HCT116 (cell line): ENCODE measurements at regions not wholly inside any gene's neighbourhood (a gene's known extent, or its start where the extent isn't known, plus 50 kb on each side); places are given as distances from the start of the nearest gene placed in this dataset.
A peak's percentile ranks its signal among the peaks of the same experiment; 100 is the strongest.

Experiments used
- ATAC-seq: fragments of 200-7000 bp; cut with Tn5 transposase; 2 replicates; pipeline ENCODE4 v1.9.1; 2020; ENCODE audit warnings: mild to moderate bottlenecking, moderate library complexity
- BruUV-seq: library from RNA; stranded (reverse); fragments of 400-500 nt; replicated peaks from 2 replicates; lab custom pipeline; 2021; lab: Mats Ljungman, UMichigan
- CTCF ChIA-PET: fragments of 300-600 bp; sonication (Branson Sonifier 250); formaldehyde crosslinking; loops from one replicate; lab custom pipeline; 2021; ENCODE audit warnings: antibody characterized with exemption; lab: Charles Lee
- POLR2A ChIA-PET: fragments of 300-600, 350-600 bp; sonication (Branson Sonifier 250); formaldehyde crosslinking; loops from one replicate; lab custom pipeline; 2021; ENCODE audit warnings: antibody characterized with exemption; lab: Charles Lee
- RAD21 ChIA-PET, 2 experiments: fragments of 300-600 bp; sonication (Branson Sonifier 250); formaldehyde crosslinking; loops; one replicate each; lab custom pipeline; 2023; ENCODE audit warnings: low total read pairs in 2 of 2; ENCODE audit not compliant: uncharacterized antibody in 2 of 2, unreplicated experiment in 2 of 2, low non-redundant PET in 1 of 2; lab: Charles Lee
- DNase-seq: peaks from one replicate; pipeline ENCODE4 v3.0.0-alpha.2; 2010; ENCODE audit warnings: low read depth, low spot score
- H2AFZ ChIP-seq: fragments of 200-600 bp; shearing (Covaris generic), sonication (generic); 2 replicates; pipeline ENCODE4 v1.6.1; 2017; ENCODE audit warnings: low read depth, mixed run types, mixed read lengths, antibody characterized with exemption, low read length; ENCODE audit not compliant: poor library complexity, severe bottlenecking
- H3K27ac ChIP-seq: 2 replicates; pipeline ENCODE4 v1.5.1; 2012; ENCODE audit warnings: low read depth, low read length
- H3K27me3 ChIP-seq: fragments of 200-600 bp; sonication (generic); 2 replicates; pipeline ENCODE4 v1.6.1; 2016; ENCODE audit warnings: mixed run types, low read length, mixed read lengths; ENCODE audit not compliant: insufficient read depth
- H3K36me3 ChIP-seq, 2 experiments: fragments of 200-500 bp in 1 of 2; fragments of 200-600 bp in 1 of 2; sonication (Bioruptor generic) in 1 of 2; sonication (generic) in 1 of 2; 2 replicates each; pipeline versions ENCODE4 v1.5.1 to v1.6.1; 2014 to 2016; ENCODE audit warnings: low read length in 2 of 2, inconsistent platforms in 1 of 2, mixed read lengths in 1 of 2, mixed run types in 1 of 2; ENCODE audit not compliant: insufficient read depth in 2 of 2, control insufficient read depth in 1 of 2
- H3K4me1 ChIP-seq, 2 experiments: fragments of 200-600 bp in 1 of 2; sonication (generic) in 1 of 2; 2 replicates each; pipeline versions ENCODE4 v1.5.1 to v1.6.1; 2012 to 2017; ENCODE audit warnings: low read length in 2 of 2, inconsistent platforms in 1 of 2, mild to moderate bottlenecking in 1 of 2, mixed read lengths in 1 of 2, mixed run types in 1 of 2, moderate library complexity in 1 of 2; ENCODE audit not compliant: insufficient read depth in 2 of 2, control insufficient read depth in 1 of 2
- H3K4me2 ChIP-seq: fragments of 200-600 bp; sonication (generic); 2 replicates; pipeline ENCODE4 v1.6.1; 2017; ENCODE audit warnings: mixed run types, low read length, mixed read lengths
- H3K4me3 ChIP-seq, 2 experiments: fragments of 200-600 bp in 1 of 2; sonication (generic) in 1 of 2; replicated peaks in 1 of 2; 2 replicates each; pipeline ENCODE4 v1.5.1; 2011 to 2016; ENCODE audit warnings: low read length in 2 of 2, control low read depth in 1 of 2, low read depth in 1 of 2, mild to moderate bottlenecking in 1 of 2, mixed read lengths in 1 of 2, mixed run types in 1 of 2
- H3K79me2 ChIP-seq: fragments of 200-600 bp; sonication (generic); 2 replicates; pipeline ENCODE4 v1.6.1; 2017; ENCODE audit warnings: mild to moderate bottlenecking, mixed run types, low read length, moderate library complexity, mixed read lengths; ENCODE audit not compliant: insufficient read depth
- H3K9ac ChIP-seq: fragments of 200-600 bp; sonication (generic); 2 replicates; pipeline ENCODE4 v1.6.1; 2016; ENCODE audit warnings: low read length, mixed read lengths
- H3K9me2 ChIP-seq: fragments of 200-600 bp; sonication (generic), shearing (Covaris generic); 2 replicates; pipeline ENCODE4 v1.6.1; 2017; ENCODE audit warnings: mixed run types, mild to moderate bottlenecking, moderate library complexity; ENCODE audit not compliant: insufficient read depth
- H3K9me3 ChIP-seq, 2 experiments: fragments of 200-500 bp in 1 of 2; fragments of 200-600 bp in 1 of 2; sonication (Bioruptor generic) in 1 of 2; sonication (generic) in 1 of 2; 2 replicates each; pipeline ENCODE4 v1.6.1; 2014 to 2017; ENCODE audit warnings: low read length in 2 of 2, mixed read lengths in 2 of 2, inconsistent platforms in 1 of 2, low read depth in 1 of 2, mild to moderate bottlenecking in 1 of 2, mixed run types in 1 of 2, moderate library complexity in 1 of 2; ENCODE audit not compliant: control insufficient read depth in 1 of 2, insufficient read depth in 1 of 2
- H4K20me1 ChIP-seq: fragments of 200-600 bp; sonication (generic), shearing (Covaris generic); 2 replicates; pipeline ENCODE4 v1.6.1; 2017; ENCODE audit warnings: mixed run types, mild to moderate bottlenecking, moderate library complexity; ENCODE audit not compliant: insufficient read depth
- CBX3 ChIP-seq: IDR thresholded peaks from 2 replicates; pipeline ENCODE4 v1.6.1; 2012; ENCODE audit warnings: low read depth
- CEBPB ChIP-seq: IDR thresholded peaks from 2 replicates; pipeline ENCODE4 v1.6.1; 2012; ENCODE audit warnings: low read depth
- CTCF ChIP-seq, 3 experiments: fragments of 200-600 bp in 1 of 3; sonication (generic) in 1 of 3; IDR thresholded peaks in 2 of 3; conservative IDR thresholded peaks in 1 of 3; 2 replicates each; pipeline ENCODE4 v1.5.1; 2012 to 2017; ENCODE audit warnings: low read depth in 2 of 3, low read length in 2 of 3, antibody characterized with exemption in 1 of 3, borderline replicate concordance in 1 of 3, control low read depth in 1 of 3, mild to moderate bottlenecking in 1 of 3, mixed read lengths in 1 of 3, mixed run types in 1 of 3, moderate library complexity in 1 of 3; ENCODE audit not compliant: insufficient read depth in 1 of 3
- EGR1 ChIP-seq: IDR thresholded peaks from 2 replicates; pipeline ENCODE4 v1.6.1; 2012; ENCODE audit warnings: low read depth
- ELF1 ChIP-seq: IDR thresholded peaks from 2 replicates; pipeline ENCODE4 v1.6.1; 2012; ENCODE audit warnings: low read depth, borderline replicate concordance
- EZH2 ChIP-seq: fragments of 200-600 bp; sonication (generic); IDR thresholded peaks from 2 replicates; pipeline ENCODE4 v1.6.1; 2017; ENCODE audit warnings: antibody characterized with exemption, mixed run types
- EZH2phosphoT487 ChIP-seq: fragments of 200-600 bp; IDR thresholded peaks from 2 replicates; pipeline ENCODE4 v1.6.1; 2018; ENCODE audit warnings: antibody characterized with exemption, borderline replicate concordance
- JUND ChIP-seq: IDR thresholded peaks from 2 replicates; pipeline ENCODE4 v1.6.1; 2012
- POLR2AphosphoS5 ChIP-seq: IDR thresholded peaks from 2 replicates; pipeline ENCODE4 v1.6.1; 2011; ENCODE audit warnings: mild to moderate bottlenecking, low read depth, low read length, moderate library complexity
- REST ChIP-seq: IDR thresholded peaks from 2 replicates; pipeline ENCODE4 v1.6.1; 2012; ENCODE audit warnings: low read depth
- TCF7L2 ChIP-seq: IDR thresholded peaks from 2 replicates; pipeline ENCODE4 v1.7.0; 2011; ENCODE audit warnings: borderline replicate concordance, inconsistent platforms; ENCODE audit not compliant: insufficient read depth, insufficient read length; ENCODE audit errors: extremely low read depth
- ZBTB33 ChIP-seq: IDR thresholded peaks from 2 replicates; pipeline ENCODE4 v1.6.1; 2011; ENCODE audit warnings: mild to moderate bottlenecking, low read length, moderate library complexity; ENCODE audit not compliant: insufficient replicate concordance; ENCODE audit errors: extremely low read depth
- ZNF274 ChIP-seq: fragments of 200-500 bp; sonication (Bioruptor generic); IDR thresholded peaks from 2 replicates; pipeline ENCODE4 v1.6.1; 2014; ENCODE audit warnings: mild to moderate bottlenecking, low read depth, low read length, inconsistent platforms
- intact Hi-C: fragments of 100-400 bp; cut with micrococcal nuclease; formaldehyde crosslinking; loops from 2 replicates; pipeline ENCODE4 v1.10.0; 2022

- TF ChIP-seq ZBTB33 (no peak), ELF1 (no peak), EGR1 (no peak), CBX3 (no peak)
Measured at GRCh38 chr1:83546874-83547273, 452.1 kb downstream of the TTLL7 start (continued).

GRCh38 chr1:83545066-83545862 is 453.7 kb downstream of the TTLL7 start:
- intact Hi-C loops: no loop called here
- no peaks in the 10 kb centered on the region for H3K9me3 ChIP-seq
- CTCF ChIA-PET: no interaction called here
- POLR2A ChIA-PET: no interaction called here
- H3K79me2 ChIP-seq: no peaks in the 10 kb centered on the region
- no peaks in the 10 kb centered on the region for H3K27me3 ChIP-seq
- no peak overlapping the region for H2AFZ ChIP-seq
- no peaks in the 10 kb centered on the region for H3K4me1 ChIP-seq
- RAD21 ChIA-PET: no interaction called here
- no peaks in the 10 kb centered on the region for H4K20me1 ChIP-seq
- no peaks in the 10 kb centered on the region for H3K36me3 ChIP-seq
- no peak overlapping the region for H3K27ac ChIP-seq
- no peaks in the 10 kb centered on the region for H3K9me2 ChIP-seq
- DNase-seq (no peak), ATAC-seq (peak; percentile 57; the same call in 1 of the 2 replicates)
- H3K4me3 ChIP-seq: no peak overlapping the region
- no peak overlapping the region for H3K4me2 ChIP-seq
- H3K9ac ChIP-seq: no peak overlapping the region
- no TSS peak for BruUV-seq
- TF ChIP-seq ZBTB33: no peak
- TF ChIP-seq REST: no peak
- no peak for TF ChIP-seq JUND
- no peak for TF ChIP-seq EZH2phosphoT487
- TF ChIP-seq CTCF (IDR thresholded peaks at IDR 0.05 in 2 of 3, conservative IDR thresholded peaks at IDR 0.05 in 1 of 3; ENCODE audit: borderline replicate concordance in 1 of 3, insufficient read depth in 1 of 3, low read depth in 2 of 3, low read length in 2 of 3): peak in 2 of 3 experiments; percentile 41 to 42; a peak in 3 of 6 replicates
- TF ChIP-seq ZNF274: no peak
- no peak for TF ChIP-seq EZH2
- no peak for TF ChIP-seq TCF7L2
- no peak for TF ChIP-seq EGR1
- no peak for TF ChIP-seq CEBPB
- TF ChIP-seq POLR2AphosphoS5: no peak
